ENCODE measurements at regions not wholly inside any gene's neighbourhood (a gene's known extent, or its start where the extent isn't known, plus 50 kb on each side); places are given as distances from the start of the nearest gene placed in this dataset.
"Not testable (repeated sequence)": the region's sequence is repeated elsewhere in the genome, so short reads cannot be mapped to it uniquely, and the experiment has no call there.

DNA sequence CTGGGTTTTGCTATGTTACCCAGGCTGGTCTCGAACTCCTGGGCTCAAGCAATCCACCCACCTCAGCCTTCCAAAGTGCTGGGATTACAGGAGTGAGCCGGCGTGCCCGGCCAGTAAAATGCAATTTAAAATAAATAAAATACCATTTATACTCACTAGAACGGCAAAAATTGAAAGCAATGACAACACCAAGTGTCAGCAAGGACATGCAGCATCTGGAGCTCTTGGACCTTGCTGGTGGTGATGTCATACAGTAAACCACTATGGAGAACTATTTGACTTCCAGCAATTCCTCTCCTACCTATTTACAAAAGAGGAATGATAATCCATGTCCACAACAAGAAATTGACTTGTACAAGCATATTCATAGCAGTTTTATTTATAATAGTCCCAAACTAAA lies 105.7 kb upstream of the PHACTR1 start:
- no peak for DNase-seq (ENCODE audit: low spot score)

DNA sequence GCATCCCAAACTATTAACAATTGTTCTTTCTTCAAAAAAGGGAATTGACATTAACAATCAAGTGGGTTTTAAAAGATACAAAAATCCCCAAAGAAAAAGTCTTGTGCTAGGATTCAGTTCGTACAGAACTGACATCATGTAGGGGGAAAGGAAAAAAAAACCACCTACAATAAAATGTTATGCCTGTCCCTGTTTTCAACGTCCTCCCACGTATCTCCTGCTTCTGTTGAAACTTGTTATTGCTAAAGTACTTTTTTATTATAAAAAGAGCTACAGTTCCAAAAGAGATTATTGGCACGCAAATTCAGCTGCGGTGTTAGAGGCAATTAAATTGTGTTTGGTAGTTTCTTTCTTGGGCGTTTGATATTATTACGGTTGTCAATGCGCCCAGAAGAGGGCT lies 102.8 kb upstream of the PHACTR1 start:
- no peak for DNase-seq (ENCODE audit: low spot score)

DNA sequence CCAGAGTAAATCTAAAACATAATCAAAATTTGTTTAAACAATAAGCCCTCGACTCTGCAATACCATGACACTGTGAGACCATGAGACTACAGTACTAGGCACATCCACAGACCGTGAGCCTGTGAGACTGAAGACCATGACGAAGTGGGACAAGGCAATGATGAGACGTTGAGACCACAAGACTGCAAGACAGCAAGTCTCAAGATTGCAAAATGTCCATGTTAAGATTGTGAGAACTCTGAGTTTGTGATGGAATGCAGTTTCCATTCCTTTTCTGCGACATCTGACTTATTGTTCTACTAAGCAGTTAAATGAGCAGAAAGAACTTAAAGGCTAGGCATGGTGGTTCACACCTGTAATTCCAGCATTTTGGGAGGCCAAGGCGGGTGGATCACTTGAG lies 102.1 kb upstream of the PHACTR1 start:
- DNase-seq (ENCODE audit: low spot score) = no peak

DNA sequence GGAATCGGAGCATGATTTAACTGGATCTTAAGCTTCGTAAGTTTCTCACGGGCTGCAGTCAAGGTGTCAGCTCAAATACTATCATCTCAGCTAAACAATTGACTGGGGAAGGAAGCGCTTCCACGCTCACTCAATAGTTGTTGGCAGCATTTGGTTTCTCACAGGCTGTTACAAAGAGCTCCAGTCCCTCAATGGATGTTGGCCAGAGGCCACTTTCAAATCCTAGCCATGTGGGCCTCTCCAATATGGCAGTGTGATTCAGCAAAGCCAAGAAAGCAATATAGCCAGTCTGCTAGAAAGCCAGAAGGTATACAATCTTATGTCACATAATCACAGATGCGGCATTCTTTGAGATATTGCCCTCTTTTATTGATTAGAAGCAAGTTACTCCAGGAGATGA lies 98.3 kb upstream of the PHACTR1 start:
- no peak for DNase-seq (ENCODE audit: low spot score)

DNA sequence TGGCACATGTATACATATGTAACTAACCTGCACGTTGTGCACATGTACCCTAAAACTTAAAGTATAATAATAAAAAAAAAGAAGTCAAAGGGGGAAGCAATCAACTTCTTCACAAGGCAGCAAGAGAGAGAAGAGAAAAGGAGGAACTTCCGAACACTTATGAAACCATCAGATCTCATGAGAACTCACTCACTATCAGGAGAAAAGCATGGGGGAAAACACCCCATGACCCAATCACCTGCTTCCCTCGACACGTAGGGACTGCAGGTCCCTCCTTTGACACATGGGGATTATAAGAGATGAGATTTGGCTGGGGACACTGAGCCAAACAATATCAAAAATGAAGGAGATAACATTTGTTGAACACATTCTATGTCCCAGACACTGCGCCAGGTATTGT lies 94.8 kb upstream of the PHACTR1 start:
- DNase-seq (ENCODE audit: low spot score) = no peak

DNA sequence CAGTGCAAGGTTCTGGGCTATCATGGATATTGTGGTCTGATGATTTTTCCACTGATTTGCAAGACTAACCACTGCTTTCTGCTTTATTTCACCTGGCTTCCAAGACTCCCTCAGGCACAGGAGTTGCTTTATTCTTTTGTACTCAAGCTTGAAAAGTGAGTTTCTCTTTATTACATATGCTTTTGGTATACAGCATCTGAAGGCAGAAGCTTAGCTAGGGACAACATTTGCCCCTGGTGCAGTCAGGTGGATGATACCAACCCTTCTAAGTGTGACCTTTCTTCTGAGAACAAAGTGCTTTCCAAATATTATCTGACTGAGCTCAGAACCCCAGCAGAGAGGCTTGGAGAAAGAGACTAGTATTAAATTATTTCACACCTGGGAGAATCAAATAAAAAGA lies 94.0 kb upstream of the PHACTR1 start:
- no peak for DNase-seq (ENCODE audit: low spot score)

DNA sequence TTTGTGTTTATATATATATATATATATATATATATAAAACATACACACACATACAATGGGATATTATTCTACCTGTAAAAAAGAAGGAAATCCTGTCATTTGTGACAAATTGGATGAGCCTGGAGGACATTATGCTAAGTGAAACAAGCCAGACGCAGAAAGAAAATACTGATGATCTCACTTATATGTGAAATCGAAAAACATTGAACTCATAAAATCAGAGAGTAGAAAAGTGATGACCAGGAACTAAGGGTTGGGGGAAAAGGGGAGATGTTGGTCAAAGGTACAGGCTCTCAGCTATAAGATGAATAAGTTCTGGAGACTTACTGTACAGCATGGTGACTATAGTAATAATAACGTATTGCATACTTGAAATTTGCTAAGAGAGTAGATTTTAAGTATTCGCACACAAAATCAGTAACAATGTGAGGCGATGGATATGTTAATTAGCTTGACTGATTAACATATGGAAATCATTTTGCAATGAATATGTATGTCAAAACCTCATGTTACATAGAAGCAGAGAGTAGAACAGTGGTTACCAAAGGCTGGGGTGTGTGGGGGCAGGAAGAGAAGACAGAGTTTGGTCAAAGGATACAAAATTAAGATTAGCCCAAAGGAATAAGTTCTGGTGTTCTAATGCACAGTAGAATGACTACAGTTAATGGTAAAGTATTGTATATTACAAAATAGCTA lies 92.3 kb upstream of the PHACTR1 start:
- DNase-seq (ENCODE audit: low spot score) = no peak

DNA sequence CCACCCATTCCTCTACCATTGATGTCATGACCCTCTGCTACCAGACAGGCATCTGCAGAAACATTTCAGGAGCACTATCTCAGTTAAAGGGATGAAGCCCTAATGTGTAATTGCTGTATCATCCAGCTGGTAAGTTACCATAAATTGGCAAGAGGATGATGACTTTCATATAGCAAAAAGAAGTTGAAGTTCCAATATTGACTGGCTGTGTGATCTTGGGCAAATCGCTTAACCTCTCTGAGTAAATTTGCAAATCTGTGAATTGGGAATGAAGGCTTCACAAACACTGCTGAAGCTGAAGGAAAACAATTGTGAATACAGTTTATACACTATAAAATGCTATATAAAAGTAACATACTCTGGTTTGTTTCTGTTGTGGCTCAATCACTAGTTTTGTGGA lies 89.5 kb upstream of the PHACTR1 start:
- DNase-seq (ENCODE audit: low spot score) = no peak

DNA sequence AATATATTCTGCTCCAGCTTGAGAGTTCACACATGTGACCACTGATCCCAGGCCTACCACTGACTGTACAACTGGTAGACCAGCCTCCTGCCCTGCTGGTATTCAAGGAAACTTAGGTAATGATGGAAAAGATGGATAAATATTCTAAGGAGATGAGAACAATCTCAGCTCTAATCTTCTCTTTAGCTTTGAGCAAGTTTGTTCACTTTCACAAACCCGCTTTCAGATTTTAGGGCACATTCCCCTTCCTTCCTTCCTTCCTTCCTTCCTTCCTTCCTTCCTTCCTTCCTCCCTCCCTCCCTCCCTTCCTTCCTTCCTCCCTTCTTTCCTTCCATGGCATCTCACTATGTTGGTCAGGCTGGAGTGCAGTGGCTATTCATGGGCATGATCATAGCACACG lies 88.2 kb upstream of the PHACTR1 start:
- DNase-seq (ENCODE audit: low spot score) = no peak

DNA sequence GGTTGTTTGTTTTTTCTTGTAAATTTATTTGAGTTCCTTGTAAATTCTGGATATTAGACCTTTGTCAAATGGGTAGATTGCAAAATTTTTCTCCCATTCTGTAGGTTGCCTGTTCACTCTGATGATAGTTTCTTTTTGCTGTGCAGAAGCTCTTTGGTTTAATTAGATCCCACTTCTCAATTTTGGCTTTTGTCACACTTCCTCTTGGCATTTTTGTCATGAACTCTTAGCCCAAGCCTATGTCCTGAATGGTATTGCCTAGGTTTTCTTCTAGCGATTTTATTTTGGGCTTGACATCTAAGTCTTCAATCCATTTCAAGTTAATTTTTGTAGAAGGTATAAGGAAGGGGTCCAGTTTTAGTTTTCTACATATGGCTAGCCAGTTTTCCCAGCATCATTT lies 82.8 kb upstream of the PHACTR1 start:
- DNase-seq (ENCODE audit: low spot score) = not testable (repeated sequence)

DNA sequence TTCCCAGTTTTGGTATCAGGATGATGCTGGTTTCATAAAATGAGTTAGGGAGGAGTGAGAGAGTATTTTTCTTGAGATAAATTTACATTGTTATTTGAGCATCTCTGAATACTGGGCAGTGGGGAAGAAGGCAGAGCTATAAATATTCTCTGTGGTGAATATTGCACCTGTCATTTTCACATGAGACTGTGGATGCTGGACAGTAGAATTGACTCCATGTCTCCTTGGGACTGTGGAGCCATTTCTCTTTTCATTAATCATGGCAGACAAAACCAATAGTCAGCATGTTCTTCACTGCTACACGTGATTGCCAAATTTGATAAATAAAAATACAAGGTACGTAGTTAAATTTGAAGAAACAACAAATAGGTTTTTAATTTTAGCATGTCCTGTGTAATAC lies 81.2 kb upstream of the PHACTR1 start:
- DNase-seq (ENCODE audit: low spot score) = no peak

DNA sequence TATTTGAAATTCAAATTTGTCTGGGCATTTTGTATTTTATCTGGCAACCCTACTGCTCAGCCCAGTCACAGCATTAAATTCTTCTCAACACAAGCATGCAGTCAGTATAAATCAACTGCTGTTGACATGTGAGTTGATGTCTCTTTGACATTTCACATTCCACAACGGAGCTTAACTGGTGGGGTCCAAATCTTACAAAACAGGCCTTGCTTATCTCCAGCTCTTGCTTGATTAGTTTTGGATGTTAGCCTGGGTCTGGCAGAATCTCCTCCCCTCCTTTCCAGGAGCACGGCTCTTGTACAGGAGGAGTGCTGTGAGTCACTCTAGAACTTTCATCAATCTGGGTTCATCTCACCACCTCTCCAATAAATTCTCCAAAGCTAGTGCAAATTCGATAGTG lies 80.8 kb upstream of the PHACTR1 start:
- peak; percentile 81 for DNase-seq (ENCODE audit: low spot score)

DNA sequence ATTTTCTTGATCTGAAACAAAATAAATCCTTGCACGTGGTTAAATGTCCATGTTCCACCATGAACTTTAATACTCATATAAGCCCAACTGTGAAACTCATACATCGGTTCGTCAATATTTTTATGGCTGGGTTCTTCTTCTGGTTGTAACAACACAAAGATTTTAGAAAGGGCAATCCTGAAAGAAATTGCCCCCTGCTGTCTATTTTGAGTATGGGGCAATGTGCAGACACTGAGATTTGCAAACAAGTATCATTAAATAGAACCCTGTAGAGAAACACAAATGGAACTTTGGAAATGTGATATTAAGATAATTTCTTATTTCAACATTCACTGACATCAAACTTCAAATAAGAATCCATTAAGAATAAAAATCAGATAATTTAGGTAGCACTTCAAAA lies 80.2 kb upstream of the PHACTR1 start:
- no peak for DNase-seq (ENCODE audit: low spot score)

DNA sequence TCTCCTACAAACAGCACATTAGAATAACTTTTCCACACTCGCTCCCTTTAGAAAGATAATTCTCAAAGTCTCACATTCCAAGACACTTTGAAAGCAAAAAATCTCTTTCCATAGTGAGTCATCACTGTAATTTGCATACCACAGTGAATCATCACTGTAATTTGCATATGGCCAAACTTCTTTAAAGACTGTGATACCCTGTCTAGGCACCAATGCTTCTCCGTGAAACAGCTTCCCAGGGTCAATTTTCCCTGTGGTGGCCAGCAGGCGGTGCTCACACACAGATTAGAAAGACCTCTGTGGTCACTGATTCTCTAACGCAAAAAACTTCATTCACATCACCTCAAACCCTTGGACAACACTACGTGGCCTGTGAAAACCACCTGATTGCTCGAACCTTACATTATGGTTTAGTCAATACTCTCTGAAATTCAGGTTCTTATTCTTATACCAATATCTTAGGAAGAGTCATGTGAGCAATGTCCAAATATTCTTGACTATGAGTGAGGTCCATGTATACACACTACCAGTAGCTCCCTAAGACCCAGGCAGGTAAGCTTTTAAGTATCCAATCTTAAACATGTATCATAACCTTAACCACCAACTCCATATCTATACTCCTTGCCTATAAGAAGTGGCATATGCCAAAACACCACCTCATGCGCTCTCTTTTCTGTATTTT lies 78.5 kb upstream of the PHACTR1 start:
- peak; percentile 44 for DNase-seq (ENCODE audit: low spot score)

DNA sequence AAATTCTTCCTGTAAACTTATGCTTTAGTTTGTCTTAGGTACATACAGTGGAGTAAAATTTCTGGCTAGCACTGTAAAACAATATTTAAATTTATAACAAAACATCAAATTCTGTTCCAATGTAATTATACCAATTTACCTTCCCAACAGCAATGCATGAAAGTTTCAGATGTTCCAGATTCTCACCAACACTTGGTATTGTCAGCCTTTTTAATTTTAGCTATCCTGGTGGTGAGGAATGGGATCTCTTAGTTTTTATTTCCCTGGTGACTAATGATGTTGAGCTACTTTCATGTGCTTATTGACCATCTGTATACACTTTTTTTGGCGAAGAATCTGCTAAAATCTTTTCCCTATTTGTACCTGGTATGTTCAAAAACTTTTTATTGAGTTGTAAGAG lies 76.1 kb upstream of the PHACTR1 start:
- DNase-seq (ENCODE audit: low spot score) = no peak

DNA sequence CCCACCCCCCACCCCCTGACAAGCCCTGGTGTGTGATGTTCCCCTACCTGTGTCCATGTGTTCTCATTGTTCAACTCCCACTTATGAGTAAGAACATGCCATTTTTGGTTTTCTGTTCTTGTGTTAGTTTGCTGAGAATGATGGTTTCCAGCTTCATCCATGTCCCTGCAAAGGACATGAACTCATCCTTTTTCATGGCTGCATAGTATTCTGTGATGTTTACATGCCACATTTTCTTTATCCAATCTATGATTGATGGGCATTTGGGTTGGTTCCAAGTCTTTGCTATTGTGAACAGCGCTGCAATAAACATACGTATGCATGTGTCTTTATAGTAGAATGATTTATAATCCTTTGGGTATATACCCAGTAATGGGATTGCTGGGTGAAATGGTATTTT lies 74.8 kb upstream of the PHACTR1 start:
- DNase-seq (ENCODE audit: low spot score) = not testable (repeated sequence)

DNA sequence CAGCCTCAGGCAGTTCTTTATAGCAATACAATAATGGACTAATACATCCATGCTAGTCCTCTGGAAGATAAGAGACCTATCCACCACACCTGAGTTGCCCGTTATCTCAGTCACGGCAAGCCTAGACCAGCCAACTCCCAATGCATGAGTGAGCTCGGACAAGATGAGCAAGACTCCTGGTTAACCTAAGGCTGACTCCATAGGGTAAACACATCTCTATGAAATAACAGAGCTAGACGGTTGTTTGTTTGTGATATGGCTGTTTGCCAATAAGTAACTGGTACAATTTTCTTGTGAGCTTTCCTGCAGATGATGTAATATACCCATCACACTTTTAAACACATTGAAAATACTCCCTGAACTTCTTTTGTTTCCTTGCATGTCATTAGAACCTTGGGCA lies 70.6 kb upstream of the PHACTR1 start:
- no peak for DNase-seq (ENCODE audit: low spot score)

DNA sequence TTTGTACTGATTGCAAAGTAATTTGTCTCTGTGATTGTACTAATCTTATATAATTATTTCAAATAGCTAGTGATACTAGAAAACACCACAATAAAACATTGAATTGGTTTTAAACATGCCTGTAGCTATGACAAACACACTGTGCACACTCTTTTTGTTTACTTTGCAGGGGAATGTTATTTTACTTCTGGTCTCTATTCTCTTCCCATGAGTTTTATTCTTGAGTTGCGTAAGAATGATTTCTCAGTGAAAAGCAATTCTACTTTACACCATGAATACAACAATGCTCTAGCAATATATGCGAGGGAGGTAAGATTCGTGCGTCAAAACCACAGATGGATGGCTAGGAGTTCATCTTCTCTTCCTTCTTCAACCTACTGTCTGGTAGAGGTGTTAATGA lies 68.4 kb upstream of the PHACTR1 start:
- DNase-seq (ENCODE audit: low spot score) = no peak

DNA sequence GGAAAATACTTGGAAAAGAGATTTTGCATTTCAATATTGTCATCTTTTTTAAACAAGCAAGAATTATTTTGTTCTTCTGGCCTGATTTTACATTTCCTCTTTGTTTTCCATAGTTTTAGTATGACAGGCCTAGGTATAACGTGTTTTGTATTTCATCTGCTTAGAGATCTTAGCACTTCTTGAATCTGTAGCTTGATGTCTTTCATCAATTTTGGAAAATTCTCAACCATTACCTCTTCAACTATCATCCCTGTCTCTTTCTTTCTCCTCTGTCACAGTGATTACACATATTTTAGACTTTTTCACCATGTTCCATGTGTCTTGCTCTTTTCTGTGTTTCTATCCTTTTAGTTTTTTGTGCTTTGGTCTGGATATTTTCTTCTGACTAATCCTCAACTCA lies 67.2 kb upstream of the PHACTR1 start:
- DNase-seq (ENCODE audit: low spot score) = no peak

DNA sequence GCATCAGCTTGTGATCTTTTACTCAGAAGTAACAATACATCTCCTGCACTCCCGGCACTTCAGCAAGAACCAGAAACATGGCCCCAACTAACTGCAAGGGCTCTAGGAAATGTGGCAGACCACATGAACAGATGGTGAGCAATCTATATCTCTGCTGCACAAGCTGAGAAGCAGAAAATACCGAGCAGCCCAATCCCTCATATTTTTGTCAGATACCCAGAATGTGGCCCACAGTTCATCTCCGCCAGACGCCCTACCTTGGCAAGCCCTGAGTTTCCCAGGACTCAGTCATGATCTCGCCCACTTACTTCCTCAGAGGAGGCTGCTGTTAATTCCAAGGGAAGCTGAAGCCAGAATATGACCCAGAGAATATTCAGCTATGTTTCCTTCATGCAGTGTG lies 63.1 kb upstream of the PHACTR1 start:
- DNase-seq (ENCODE audit: low spot score) = no peak

DNA sequence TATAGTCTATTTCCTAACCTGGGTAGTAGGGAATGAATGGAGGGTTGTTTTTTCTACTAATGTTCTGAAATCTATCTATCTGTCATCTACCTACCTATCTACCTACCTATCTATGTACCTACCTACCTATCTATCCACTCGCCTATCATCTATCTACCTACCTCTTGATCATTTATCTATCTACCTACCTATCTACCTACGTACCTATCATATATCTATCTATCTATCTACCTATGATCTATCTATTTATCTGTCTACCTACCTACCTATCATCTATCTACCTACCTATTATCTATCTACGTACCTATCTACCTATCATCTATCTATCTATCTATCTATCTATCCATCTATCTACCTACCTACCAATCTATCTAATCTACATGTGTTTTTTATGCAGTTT lies 62.5 kb upstream of the PHACTR1 start:
- DNase-seq (ENCODE audit: low spot score) = no peak

DNA sequence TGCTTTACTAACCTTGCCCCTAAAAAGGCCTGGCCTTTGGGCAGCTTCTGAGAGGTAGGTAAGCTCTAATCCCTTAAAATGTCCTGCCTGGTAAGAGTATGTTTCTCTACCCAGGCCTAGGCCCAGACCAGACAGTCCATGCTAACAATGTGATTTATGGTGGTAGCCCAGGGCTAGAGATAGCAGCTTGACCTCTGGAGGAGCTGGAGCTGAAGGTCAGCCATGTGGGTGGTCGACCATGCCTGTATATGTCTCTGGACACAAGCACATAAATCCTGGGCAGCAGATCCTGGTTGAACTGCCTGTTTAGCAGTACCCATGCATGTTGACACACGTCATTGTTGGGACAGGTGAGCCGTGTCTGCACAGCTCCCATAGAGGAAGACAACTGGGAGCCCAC lies 62.1 kb upstream of the PHACTR1 start:
- DNase-seq (ENCODE audit: low spot score) = no peak

DNA sequence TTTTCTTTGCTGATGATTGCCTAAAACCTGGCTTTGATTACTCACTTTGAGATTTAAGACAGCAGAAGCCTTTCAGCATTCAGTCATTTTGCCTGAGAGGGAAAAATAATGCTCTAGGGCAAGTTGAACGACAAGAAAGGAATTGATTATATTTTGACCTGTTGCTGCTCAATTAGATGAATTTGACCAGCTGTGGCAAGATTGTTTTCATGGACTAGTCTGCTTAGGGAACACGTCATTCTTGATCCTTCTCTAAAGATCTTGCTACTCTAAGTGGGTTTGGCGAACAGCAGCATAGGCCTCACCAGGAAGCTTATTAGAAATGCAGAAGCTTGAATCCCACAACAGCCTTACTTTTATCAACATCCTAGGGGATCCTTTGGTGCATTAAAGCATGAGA lies 59.7 kb upstream of the PHACTR1 start:
- no peak for DNase-seq (ENCODE audit: low spot score)

DNA sequence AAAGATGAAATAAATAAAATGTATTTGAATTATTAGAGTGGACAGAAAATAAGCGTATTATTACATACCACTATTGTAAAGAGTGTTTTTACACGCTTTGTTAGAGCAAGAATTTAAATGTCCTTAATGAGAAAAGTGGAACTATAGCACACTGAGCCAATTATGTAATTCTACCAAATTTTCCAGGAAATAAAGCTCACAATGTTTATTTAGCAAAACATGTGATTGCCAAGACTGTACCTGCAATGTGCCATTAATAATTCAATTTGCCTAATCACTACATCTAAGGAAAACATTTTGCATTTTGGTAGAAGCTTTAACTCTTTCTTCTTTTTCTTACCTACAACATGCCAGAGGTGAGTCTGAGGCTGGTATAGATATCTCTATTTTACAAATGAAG lies 58.7 kb upstream of the PHACTR1 start:
- no peak for DNase-seq (ENCODE audit: low spot score)
